ENCODE measurements at regions not wholly inside any gene's neighbourhood (a gene's known extent, or its start where the extent isn't known, plus 50 kb on each side); places are given as distances from the start of the nearest gene placed in this dataset.

- no peak for DNase-seq (ENCODE audit: low spot score)
Observed at GRCh38 chr20:39268491-39268951, 306.4 kb downstream of the DHX35 start.

- no peak for DNase-seq (ENCODE audit: low spot score)
Observed at GRCh38 chr20:39266989-39267388, 304.8 kb downstream of the DHX35 start.

GRCh38 chr20:39264506-39265172 lies 302.5 kb downstream of the DHX35 start:
- peak; percentile 37 for DNase-seq (ENCODE audit: low spot score)

GRCh38 chr20:39263076-39263475 lies 300.9 kb downstream of the DHX35 start:
- DNase-seq (ENCODE audit: low spot score): no peak

GRCh38 chr20:39259808-39260207 lies 297.7 kb downstream of the DHX35 start:
- no peak for DNase-seq (ENCODE audit: low spot score)

- DNase-seq (ENCODE audit: low spot score): no peak
Observed at GRCh38 chr20:39259010-39259803, 297.1 kb downstream of the DHX35 start.

- no peak for DNase-seq (ENCODE audit: low spot score)
Observed at GRCh38 chr20:39258253-39258652, 296.1 kb downstream of the DHX35 start.

- DNase-seq (ENCODE audit: low spot score): no peak
Observed at GRCh38 chr20:39253051-39253755, 291.1 kb downstream of the DHX35 start.

- no peak for DNase-seq (ENCODE audit: low spot score)
Observed at GRCh38 chr20:39252035-39252434, 289.9 kb downstream of the DHX35 start.

- DNase-seq (ENCODE audit: low spot score): no peak
Observed at GRCh38 chr20:39249798-39250197, 287.7 kb downstream of the DHX35 start.

- no peak for DNase-seq (ENCODE audit: low spot score)
Observed at GRCh38 chr20:39248862-39249485, 286.8 kb downstream of the DHX35 start.

- DNase-seq (ENCODE audit: low spot score): no peak
Observed at GRCh38 chr20:39248171-39248861, 286.2 kb downstream of the DHX35 start.

- DNase-seq (ENCODE audit: low spot score): no peak
Observed at GRCh38 chr20:39246436-39246835, 284.3 kb downstream of the DHX35 start.

- DNase-seq (ENCODE audit: low spot score): no peak
Observed at GRCh38 chr20:39245685-39246311, 283.7 kb downstream of the DHX35 start.

GRCh38 chr20:39243962-39244361 lies 281.8 kb downstream of the DHX35 start:
- DNase-seq (ENCODE audit: low spot score): no peak

GRCh38 chr20:39242614-39243013 lies 280.5 kb downstream of the DHX35 start:
- no peak for DNase-seq (ENCODE audit: low spot score)

- no peak for DNase-seq (ENCODE audit: low spot score)
Observed at GRCh38 chr20:39234520-39235095, 272.5 kb downstream of the DHX35 start.

- no peak for DNase-seq (ENCODE audit: low spot score)
Observed at GRCh38 chr20:39233755-39234154, 271.6 kb downstream of the DHX35 start.

GRCh38 chr20:39227416-39227815 lies 265.3 kb downstream of the DHX35 start:
- no peak for DNase-seq (ENCODE audit: low spot score)

GRCh38 chr20:39225978-39226377 lies 263.8 kb downstream of the DHX35 start:
- no peak for DNase-seq (ENCODE audit: low spot score)

- no peak for DNase-seq (ENCODE audit: low spot score)
Observed at GRCh38 chr20:39225536-39225935, 263.4 kb downstream of the DHX35 start.

Data from globus pallidus (tissue), 1 donor.